Stimulated activated CD4-positive, alpha-beta T cell treated with anti-CD3 and anti-CD28 coated beads, Interleukin-4, amount 100 ng/mL, for 48 hours (primary cell): ENCODE measurements at regions not wholly inside any gene's neighbourhood (a gene's known extent, or its start where the extent isn't known, plus 50 kb on each side); places are given as distances from the start of the nearest gene placed in this dataset.
"Not testable (repeated sequence)": the region's sequence is repeated elsewhere in the genome, so short reads cannot be mapped to it uniquely, and the experiment has no call there.

Experiments used
- DNase-seq, 2 donors: peaks; one replicate each; pipeline ENCODE4 v3.0.0-alpha.2; 2020; ENCODE audit warnings: low read depth in 2 of 2

- DNase-seq, result no peak
Observed at GRCh38 chr5:167855818-167856217, 435.6 kb upstream of the WWC1 start.

DNA sequence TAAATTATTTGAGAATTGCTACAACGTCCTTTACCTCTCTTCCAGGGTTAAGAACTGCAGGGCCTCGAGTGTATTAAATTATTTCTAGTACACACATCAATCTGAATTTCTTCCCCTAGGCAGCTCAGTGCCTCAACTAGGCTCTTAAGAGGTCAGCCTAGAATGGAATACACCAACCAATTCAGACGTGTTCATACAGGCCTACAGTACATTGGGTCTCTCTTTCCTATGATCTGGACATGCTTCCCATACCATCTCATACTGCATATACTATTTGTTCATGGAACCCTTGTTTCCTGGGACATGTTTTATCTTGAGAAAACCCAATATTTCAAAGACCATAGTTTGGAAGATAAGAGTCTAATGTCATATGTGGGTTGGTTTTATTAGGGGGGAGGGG, 434.1 kb upstream of the WWC1 start:
- no peak for DNase-seq

- DNase-seq, result not testable (repeated sequence)
Observed at GRCh38 chr5:167858186-167858855, 433.1 kb upstream of the WWC1 start.

- DNase-seq, result no peak
Observed at GRCh38 chr5:167861129-167861927, 430.1 kb upstream of the WWC1 start.

GRCh38 chr5:167861928-167862426, 429.5 kb upstream of the WWC1 start:
- DNase-seq, result no peak

GRCh38 chr5:167863883-167864282, 427.6 kb upstream of the WWC1 start:
- DNase-seq, result no peak

DNA sequence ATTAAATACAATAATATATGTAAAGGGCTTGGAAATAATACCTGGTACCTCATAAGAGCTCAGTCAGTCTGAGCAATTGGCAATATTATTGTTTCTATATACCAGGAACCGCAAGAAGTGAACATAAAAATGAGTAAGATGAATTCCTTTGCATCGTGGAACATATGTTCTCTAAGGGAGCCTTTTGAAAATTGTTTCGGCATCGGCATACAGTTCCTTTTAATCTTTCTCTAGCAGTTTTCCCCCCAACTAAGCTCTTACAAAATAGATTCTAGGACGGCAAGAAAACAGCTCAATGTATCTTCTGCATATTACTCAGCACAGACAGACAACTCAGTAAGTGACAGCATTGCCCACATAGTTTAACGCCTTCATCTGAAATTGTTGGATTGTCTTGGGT, 426.6 kb upstream of the WWC1 start:
- no peak for DNase-seq

GRCh38 chr5:167866797-167867196, 424.6 kb upstream of the WWC1 start:
- DNase-seq, result no peak

GRCh38 chr5:167867281-167867680, 424.2 kb upstream of the WWC1 start:
- DNase-seq, result no peak

- DNase-seq, result no peak
Observed at GRCh38 chr5:167869125-167869524, 422.3 kb upstream of the WWC1 start.

GRCh38 chr5:167870055-167870454, 421.4 kb upstream of the WWC1 start:
- no peak for DNase-seq

- no peak for DNase-seq
Observed at GRCh38 chr5:167871091-167871490, 420.4 kb upstream of the WWC1 start.

DNA sequence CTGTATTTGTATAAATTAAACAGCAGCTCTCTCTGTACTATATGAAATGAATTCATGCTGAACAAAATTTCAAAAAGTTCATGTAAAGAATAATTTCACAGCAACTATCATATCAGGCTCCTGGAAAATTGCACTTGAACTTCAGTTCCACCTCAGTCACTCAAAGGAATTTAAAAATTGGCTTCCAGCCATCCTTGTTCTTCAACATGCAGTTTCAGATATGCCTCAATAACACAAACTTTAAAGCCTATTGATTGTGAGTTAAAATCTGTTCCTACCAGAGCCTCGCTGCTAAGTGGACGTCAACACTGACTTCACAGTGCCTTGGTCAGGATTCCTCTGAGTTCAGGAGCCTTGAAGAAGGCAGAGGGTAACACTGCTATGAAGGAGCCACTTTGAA, 418.7 kb upstream of the WWC1 start:
- DNase-seq, result no peak

DNA sequence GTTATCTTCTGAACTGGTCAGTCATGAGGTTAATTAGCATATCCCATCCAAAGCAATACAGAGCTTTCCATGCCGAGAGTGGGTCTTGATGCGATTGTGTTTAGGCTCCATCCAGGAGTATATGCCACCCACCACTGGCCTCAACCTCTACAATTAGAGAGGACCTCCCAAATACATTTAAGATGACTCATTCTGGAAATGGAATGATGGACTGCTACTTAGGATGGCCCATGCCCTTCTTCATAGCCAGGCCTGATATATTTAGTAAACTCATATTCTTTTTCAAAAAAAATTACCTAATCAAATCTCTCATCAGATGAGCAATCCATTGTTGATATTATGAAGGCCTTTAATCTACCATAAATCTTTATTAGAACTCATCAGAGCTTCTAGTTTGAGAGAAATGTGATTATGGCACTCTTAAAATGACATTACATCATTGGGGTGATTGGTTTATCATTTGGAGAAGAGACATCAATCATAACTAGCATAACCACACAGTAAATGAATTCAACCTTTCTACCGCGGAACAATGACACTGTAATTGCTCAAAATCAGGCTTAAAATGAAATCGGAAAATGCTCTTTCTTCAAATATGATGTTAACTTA, 414.2 kb upstream of the WWC1 start:
- no peak for DNase-seq

GRCh38 chr5:167877924-167878323, 413.5 kb upstream of the WWC1 start:
- DNase-seq, result no peak

DNA sequence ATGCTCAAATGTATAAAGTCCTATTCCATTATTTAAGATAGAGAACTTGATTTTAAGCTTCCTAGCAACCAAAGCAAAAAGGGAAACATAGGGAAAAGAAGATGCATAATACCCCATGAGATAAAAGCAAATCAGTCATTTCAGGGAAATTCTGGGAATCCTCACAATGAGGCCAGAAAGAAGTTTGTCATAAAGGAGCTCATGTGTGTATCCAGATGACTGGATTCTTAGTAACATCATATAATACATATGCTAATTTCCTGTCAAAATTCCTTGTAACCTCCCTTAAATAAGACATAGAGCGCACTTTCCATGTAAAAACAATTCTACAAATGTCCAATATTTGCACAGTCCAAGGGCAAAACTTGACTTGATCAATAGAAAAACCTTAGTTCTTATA, 411.0 kb upstream of the WWC1 start:
- DNase-seq, result no peak

DNA sequence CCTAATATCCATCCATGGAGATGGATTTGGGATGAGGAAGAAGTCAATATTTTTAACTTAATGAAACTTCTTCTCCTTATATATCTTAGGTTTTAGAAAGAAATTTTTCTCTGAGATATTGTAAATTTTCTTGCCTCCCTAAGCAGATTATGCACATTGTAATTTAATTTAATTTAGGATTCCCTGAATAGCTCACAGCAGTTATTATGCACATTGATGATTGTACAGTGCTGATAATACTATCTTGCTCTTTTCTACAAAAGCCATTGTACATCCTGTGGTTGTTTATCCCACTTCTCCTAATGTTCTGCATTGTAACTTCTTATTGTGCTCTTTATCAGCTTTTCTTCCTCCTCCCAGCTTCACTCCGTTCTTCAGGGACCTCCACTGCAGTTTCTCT, 410.4 kb upstream of the WWC1 start:
- no peak for DNase-seq

- no peak for DNase-seq
Observed at GRCh38 chr5:167886196-167886595, 405.2 kb upstream of the WWC1 start.

GRCh38 chr5:167888393-167888792, 403.1 kb upstream of the WWC1 start:
- no peak for DNase-seq

DNA sequence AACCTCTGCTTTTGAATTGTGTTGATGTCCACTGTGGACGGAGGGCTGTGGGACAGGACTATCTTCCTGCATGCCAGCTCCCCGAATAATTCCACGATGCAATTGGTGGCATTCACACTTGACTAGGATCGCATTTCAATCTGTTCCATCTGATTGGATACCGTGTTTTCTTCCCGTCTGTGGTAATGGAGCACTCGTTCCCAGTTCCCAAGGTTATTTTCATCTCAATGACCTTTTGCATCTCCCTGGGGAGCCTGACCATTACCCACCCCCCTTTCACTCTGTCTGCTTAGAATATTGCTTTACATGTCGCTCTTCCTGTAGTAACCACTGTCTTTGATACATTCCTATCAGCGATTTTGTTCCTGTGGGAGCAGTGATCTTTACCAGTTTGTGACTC, 402.2 kb upstream of the WWC1 start:
- no peak for DNase-seq

- DNase-seq, result no peak
Observed at GRCh38 chr5:167892352-167893115, 398.9 kb upstream of the WWC1 start.

- no peak for DNase-seq
Observed at GRCh38 chr5:167893271-167893670, 398.2 kb upstream of the WWC1 start.
